Fibroblast of peridontal ligament (primary cell): ENCODE measurements at regions not wholly inside any gene's neighbourhood (a gene's known extent, or its start where the extent isn't known, plus 50 kb on each side); places are given as distances from the start of the nearest gene placed in this dataset.
"Not testable (repeated sequence)": the region's sequence is repeated elsewhere in the genome, so short reads cannot be mapped to it uniquely, and the experiment has no call there.

Experiments
- DNase-seq: peaks from one replicate; pipeline ENCODE4 v3.0.0-alpha.2; 2010; ENCODE audit errors: extremely low read depth

- DNase-seq = not testable (repeated sequence)
Measured at GRCh38 chr9:43089337-43089736, 905.9 kb downstream of the SPATA31A6 start.

- DNase-seq = not testable (repeated sequence)
Measured at GRCh38 chr9:43110376-43110775, 926.9 kb downstream of the SPATA31A6 start.

- DNase-seq = not testable (repeated sequence)
Measured at GRCh38 chr9:43112846-43113245, 929.4 kb downstream of the SPATA31A6 start.

- DNase-seq = peak; percentile 2
Measured at GRCh38 chr9:43115813-43116229, 932.4 kb downstream of the SPATA31A6 start.

- DNase-seq = not testable (repeated sequence)
Measured at GRCh38 chr9:43118088-43118865, 934.8 kb downstream of the SPATA31A6 start.

GRCh38 chr9:43119565-43119964, 936.1 kb downstream of the SPATA31A6 start:
- DNase-seq = not testable (repeated sequence)

- DNase-seq = not testable (repeated sequence)
Measured at GRCh38 chr9:43119978-43120377, 936.5 kb downstream of the SPATA31A6 start.

GRCh38 chr9:43125894-43126293, 942.4 kb downstream of the SPATA31A6 start:
- DNase-seq = not testable (repeated sequence)

GRCh38 chr9:43127026-43127775, 943.7 kb downstream of the SPATA31A6 start:
- DNase-seq = not testable (repeated sequence)

- not testable (repeated sequence) for DNase-seq
Measured at GRCh38 chr9:43127949-43128348, 944.5 kb downstream of the SPATA31A6 start.

GRCh38 chr9:43130744-43131171, 947.3 kb downstream of the SPATA31A6 start:
- DNase-seq = peak; percentile 2

GRCh38 chr9:43135440-43135839, 952.0 kb downstream of the SPATA31A6 start:
- DNase-seq = not testable (repeated sequence)

- DNase-seq = not testable (repeated sequence)
Measured at GRCh38 chr9:43138909-43139308, 955.5 kb downstream of the SPATA31A6 start.

- not testable (repeated sequence) for DNase-seq
Measured at GRCh38 chr9:43139349-43139748, 955.9 kb downstream of the SPATA31A6 start.

- not testable (repeated sequence) for DNase-seq
Measured at GRCh38 chr9:43139878-43140608, 956.6 kb downstream of the SPATA31A6 start.
